IMR-90 (cell line): ENCODE measurements at regions not wholly inside any gene's neighbourhood (a gene's known extent, or its start where the extent isn't known, plus 50 kb on each side); places are given as distances from the start of the nearest gene placed in this dataset.

Experiments
- ATAC-seq: fragments of 200-7000 bp; cut with Tn5 transposase; 2 replicates; pipeline ENCODE4 v1.9.1; 2020; ENCODE audit warnings: low read depth, mild to moderate bottlenecking, moderate library complexity
- BruUV-seq: library from RNA; stranded (reverse); fragments of 400-500 nt; replicated peaks from 2 replicates; lab custom pipeline; 2021; lab: Mats Ljungman, UMichigan
- CTCF ChIA-PET: fragments of 300-600 bp; formaldehyde crosslinking; extraction: SDS; loops from one replicate; lab custom pipeline; 2021; ENCODE audit warnings: antibody characterized with exemption; lab: Yijun Ruan, JAX
- POLR2A ChIA-PET: fragments of 300-600 bp; sonication (Branson Sonifier 250); formaldehyde crosslinking; loops from one replicate; lab custom pipeline; 2022; ENCODE audit warnings: antibody characterized with exemption; ENCODE audit not compliant: unreplicated experiment; lab: Charles Lee
- DNase-seq: peaks from one replicate; pipeline ENCODE4 v3.0.0; 2013
- H2AFZ ChIP-seq: replicated peaks from 2 replicates; pipeline ENCODE3; 2013; ENCODE audit warnings: low read length, mild to moderate bottlenecking; ENCODE audit not compliant: poor library complexity
- H2AK5ac ChIP-seq: 2 replicates; pipeline ENCODE4 v1.6.1; 2013; ENCODE audit warnings: low read depth, low read length, inconsistent platforms
- H2AK9ac ChIP-seq: replicated peaks from 2 replicates; pipeline ENCODE3; 2013; ENCODE audit warnings: mild to moderate bottlenecking, low read depth, low read length, moderate library complexity; ENCODE audit not compliant: poor library complexity
- H2BK120ac ChIP-seq: 2 replicates; pipeline ENCODE4 v1.6.1; 2013; ENCODE audit warnings: low read depth, low read length, inconsistent platforms
- H2BK15ac ChIP-seq: 3 replicates; pipeline ENCODE4 v1.6.1; 2013; ENCODE audit warnings: low read depth, low read length, inconsistent platforms
- H2BK20ac ChIP-seq: 2 replicates; pipeline ENCODE4 v1.6.1; 2013; ENCODE audit warnings: low read depth, mild to moderate bottlenecking, inconsistent platforms, low read length, moderate library complexity
- H2BK5ac ChIP-seq: 2 replicates; pipeline ENCODE4 v1.6.1; 2013; ENCODE audit warnings: mild to moderate bottlenecking, low read depth, low read length, inconsistent platforms; ENCODE audit not compliant: poor library complexity, severe bottlenecking
- H3K14ac ChIP-seq: replicated peaks from 2 replicates; pipeline ENCODE4 v1.6.1; 2013; ENCODE audit warnings: low read depth, low read length, inconsistent platforms
- H3K18ac ChIP-seq: 2 replicates; pipeline ENCODE4 v1.6.1; 2013; ENCODE audit warnings: low read depth, low read length, control low read depth
- H3K23ac ChIP-seq: 2 replicates; pipeline ENCODE4 v1.6.1; 2013; ENCODE audit warnings: low read depth, low read length, inconsistent platforms
- H3K27ac ChIP-seq: 2 replicates; pipeline ENCODE4 v1.5.1; 2013; ENCODE audit warnings: mild to moderate bottlenecking, control low read depth, low read length; ENCODE audit not compliant: insufficient read depth
- H3K27me3 ChIP-seq: 2 replicates; pipeline ENCODE4 v1.6.1; 2013; ENCODE audit warnings: low read length; ENCODE audit not compliant: control insufficient read depth, insufficient read depth
- H3K36me3 ChIP-seq: 2 replicates; pipeline ENCODE4 v1.6.1; 2013; ENCODE audit warnings: low read length, mixed read lengths; ENCODE audit not compliant: control insufficient read depth, insufficient read depth
- H3K4ac ChIP-seq: 2 replicates; pipeline ENCODE4 v1.6.1; 2013; ENCODE audit warnings: low read depth, low read length, inconsistent platforms
- H3K4me1 ChIP-seq: 2 replicates; pipeline ENCODE4 v1.6.1; 2013; ENCODE audit warnings: low read length, mixed read lengths; ENCODE audit not compliant: control insufficient read depth, insufficient read depth
- H3K4me2 ChIP-seq: 2 replicates; pipeline ENCODE4 v1.6.1; 2013; ENCODE audit warnings: low read depth, mild to moderate bottlenecking, control low read depth, low read length, moderate library complexity
- H3K4me3 ChIP-seq: 2 replicates; pipeline ENCODE4 v1.5.1; 2013; ENCODE audit warnings: low read depth, mild to moderate bottlenecking, control low read depth, low read length, moderate library complexity; ENCODE audit not compliant: insufficient read depth
- H3K56ac ChIP-seq: 2 replicates; pipeline ENCODE4 v1.6.1; 2013; ENCODE audit warnings: low read length, inconsistent platforms; ENCODE audit not compliant: insufficient read depth; ENCODE audit errors: extremely low read depth
- H3K79me1 ChIP-seq, 2 experiments: 2 replicates each; pipeline ENCODE4 v1.6.1; 2013; ENCODE audit warnings: low read length in 2 of 2, inconsistent platforms in 1 of 2, low read depth in 1 of 2
- H3K9ac ChIP-seq: 2 replicates; pipeline ENCODE4 v1.6.1; 2013; ENCODE audit warnings: low read depth, low read length, control low read depth
- H3K9me1 ChIP-seq: 2 replicates; pipeline ENCODE4 v1.6.1; 2013; ENCODE audit warnings: low read length, inconsistent platforms; ENCODE audit not compliant: insufficient read depth
- H3K9me3 ChIP-seq: 2 replicates; pipeline ENCODE4 v1.6.1; 2013; ENCODE audit warnings: low read length; ENCODE audit not compliant: control insufficient read depth, insufficient read depth
- H4K20me1 ChIP-seq: 2 replicates; pipeline ENCODE4 v1.6.1; 2013; ENCODE audit warnings: low read length, inconsistent platforms; ENCODE audit not compliant: insufficient read depth
- H4K5ac ChIP-seq: 2 replicates; pipeline ENCODE4 v1.6.1; 2013; ENCODE audit warnings: mild to moderate bottlenecking, low read depth, low read length, control low read depth
- H4K8ac ChIP-seq, 2 experiments: 2 replicates each; pipeline ENCODE4 v1.6.1; 2013; ENCODE audit warnings: low read depth in 2 of 2, low read length in 2 of 2, control low read depth in 1 of 2, inconsistent platforms in 1 of 2
- H4K91ac ChIP-seq: 2 replicates; pipeline ENCODE4 v1.6.1; 2013; ENCODE audit warnings: low read depth, low read length, inconsistent platforms; ENCODE audit not compliant: insufficient read depth
- RFX5 ChIP-seq: IDR thresholded peaks from 2 replicates; pipeline ENCODE4 v1.8.0; 2012; ENCODE audit warnings: low read depth, mild to moderate bottlenecking, low read length, moderate library complexity
- WGBS, 2 experiments: methylation state at CpG; one replicate each; pipeline versions ENCODE4 v1.1.5 to v1.1.7; 2013; ENCODE audit warnings: missing lambda C conversion rate in 2 of 2; ENCODE audit not compliant: insufficient read length in 1 of 2; ENCODE audit errors: extremely low coverage in 2 of 2; 5-methylcytosine and 5-hydroxymethylcytosine counted together
- dilution Hi-C: fragments of 300-500 bp; cut with HindIII; formaldehyde crosslinking; loops from one replicate; pipeline ENCODE4 v1.14.3; 2018; ENCODE audit warnings: low sequenced_read_pairs; ENCODE audit not compliant: unreplicated experiment
- in situ Hi-C: fragments of 300-500 bp; cut with MboI; formaldehyde crosslinking; loops from 3 replicates; pipeline ENCODE4 v1.14.3; 2019; ENCODE audit warnings: low sequenced_read_pairs, inconsistent platforms, mixed read lengths
- intact Hi-C: fragments of 100-400 bp; cut with micrococcal nuclease; formaldehyde crosslinking; loops from 2 replicates; pipeline ENCODE4 v1.10.0; 2022

DNA sequence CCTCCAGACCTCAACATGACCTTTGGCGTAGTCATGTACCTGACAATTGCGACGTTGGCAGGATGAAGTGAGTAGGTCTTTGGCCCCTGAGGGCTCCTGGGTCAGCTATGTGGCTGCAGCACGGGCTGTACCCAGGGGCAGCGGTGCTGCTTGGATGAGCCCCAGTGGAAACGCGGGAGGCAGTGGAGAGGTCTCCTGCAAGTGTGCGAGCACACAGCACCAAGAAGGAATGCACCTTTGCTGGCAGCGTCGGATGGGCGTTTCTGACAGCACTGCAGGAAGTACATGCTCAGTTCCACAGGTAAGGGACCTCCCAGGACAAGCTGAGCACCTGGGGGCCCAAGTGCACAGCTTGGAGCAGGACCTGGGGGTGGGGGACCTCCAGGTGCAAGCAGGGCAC lies 67.4 kb upstream of the UNC13C start:
- no peak overlapping the region for H2AFZ ChIP-seq
- BruUV-seq = no TSS peak
- no peak for ATAC-seq

More for the DNA sequence above, 67.4 kb upstream of the UNC13C start:
- no peak overlapping the region for H4K91ac ChIP-seq
- no peak overlapping the region for H2BK20ac ChIP-seq
- no peak overlapping the region for H3K14ac ChIP-seq
- no peak overlapping the region for H3K27ac ChIP-seq
- peaks cover 17% of the 10 kb centered on the region for H3K9me3 ChIP-seq
- no peak overlapping the region for H2BK5ac ChIP-seq
- no peak overlapping the region for H2AK9ac ChIP-seq
- ChIA-PET CTCF (no interaction called here), POLR2A (no interaction called here)
- no peaks in the 10 kb centered on the region for H3K79me1 ChIP-seq
- no peak overlapping the region for H3K9ac ChIP-seq
- in situ Hi-C loops = no loop called here
- no peak overlapping the region for H4K8ac ChIP-seq
- no peak for TF ChIP-seq RFX5
- 57% methylated on average over 6 of the region's 11 CpGs; no CpG with 5 or more reads in 1 of the 2 experiments for WGBS, 2 experiments
- dilution Hi-C loops = no loop called here
- no peaks in the 10 kb centered on the region for H3K27me3 ChIP-seq
- H2BK15ac ChIP-seq = no peak overlapping the region
- no peaks in the 10 kb centered on the region for H3K36me3 ChIP-seq
- H4K20me1 ChIP-seq = no peaks in the 10 kb centered on the region
- H3K9me1 ChIP-seq = no peaks in the 10 kb centered on the region
- no peaks in the 10 kb centered on the region for H3K4me1 ChIP-seq
- H3K4me3 ChIP-seq = no peak overlapping the region
- no peak overlapping the region for H2AK5ac ChIP-seq
- no peak overlapping the region for H3K4ac ChIP-seq
- no peak overlapping the region for H3K23ac ChIP-seq
- H4K5ac ChIP-seq = no peak overlapping the region
- no peak overlapping the region for H3K56ac ChIP-seq
- no peak for DNase-seq
- no peak overlapping the region for H3K18ac ChIP-seq
- H2BK120ac ChIP-seq = no peak overlapping the region
- no peak overlapping the region for H3K4me2 ChIP-seq
- intact Hi-C loops = no loop called here
